Midbrain (tissue), 1 donor: ENCODE measurements at regions not wholly inside any gene's neighbourhood (a gene's known extent, or its start where the extent isn't known, plus 50 kb on each side); places are given as distances from the start of the nearest gene placed in this dataset.
"Not testable (repeated sequence)": the region's sequence is repeated elsewhere in the genome, so short reads cannot be mapped to it uniquely, and the experiment has no call there.

Experiments
- DNase-seq: peaks from one replicate; lab custom pipeline; 2025; lab: John Stamatoyannopoulos, UW

GRCh38 chr20:4469910-4470309 lies 216.3 kb upstream of the PRNP start:
- no peak for DNase-seq

- no peak for DNase-seq
Measured at GRCh38 chr20:4468114-4468513, 218.1 kb upstream of the PRNP start.

- DNase-seq = no peak
Measured at GRCh38 chr20:4465855-4466545, 216.9 kb upstream of the ADRA1D start.

GRCh38 chr20:4465212-4465611 lies 216.1 kb upstream of the ADRA1D start:
- DNase-seq = no peak

- DNase-seq = not testable (repeated sequence)
Measured at GRCh38 chr20:4462801-4463200, 213.7 kb upstream of the ADRA1D start.

GRCh38 chr20:4459081-4459480 lies 210.0 kb upstream of the ADRA1D start:
- DNase-seq = no peak

GRCh38 chr20:4457566-4458543 lies 208.8 kb upstream of the ADRA1D start:
- DNase-seq = no peak

- DNase-seq = no peak
Measured at GRCh38 chr20:4455996-4456395, 206.9 kb upstream of the ADRA1D start.

GRCh38 chr20:4455301-4455701 lies 206.2 kb upstream of the ADRA1D start:
- no peak for DNase-seq

- no peak for DNase-seq
Measured at GRCh38 chr20:4454111-4454510, 205.0 kb upstream of the ADRA1D start.

- DNase-seq = no peak
Measured at GRCh38 chr20:4453359-4453758, 204.3 kb upstream of the ADRA1D start.

- no peak for DNase-seq
Measured at GRCh38 chr20:4451487-4452081, 202.5 kb upstream of the ADRA1D start.

- DNase-seq = no peak
Measured at GRCh38 chr20:4449957-4450715, 201.0 kb upstream of the ADRA1D start.

- DNase-seq = no peak
Measured at GRCh38 chr20:4445784-4446183, 196.7 kb upstream of the ADRA1D start.

GRCh38 chr20:4445331-4445730 lies 196.2 kb upstream of the ADRA1D start:
- no peak for DNase-seq

GRCh38 chr20:4444404-4444803 lies 195.3 kb upstream of the ADRA1D start:
- DNase-seq = no peak

- DNase-seq = no peak
Measured at GRCh38 chr20:4443016-4443415, 193.9 kb upstream of the ADRA1D start.

GRCh38 chr20:4441871-4442270 lies 192.8 kb upstream of the ADRA1D start:
- DNase-seq = no peak

GRCh38 chr20:4441191-4441590 lies 192.1 kb upstream of the ADRA1D start:
- no peak for DNase-seq

GRCh38 chr20:4439461-4439860 lies 190.4 kb upstream of the ADRA1D start:
- DNase-seq = no peak

- no peak for DNase-seq
Measured at GRCh38 chr20:4437131-4437530, 188.0 kb upstream of the ADRA1D start.
